Mesenchymal stem cell (in vitro differentiated cells and primary cell): ENCODE measurements at regions not wholly inside any gene's neighbourhood (a gene's known extent, or its start where the extent isn't known, plus 50 kb on each side); places are given as distances from the start of the nearest gene placed in this dataset.

ENCODE experiments used
- DNase-seq: peaks from one replicate; pipeline ENCODE4 v3.0.0-alpha.2; 2013
- H2AFZ ChIP-seq: one replicate; pipeline ENCODE4 v1.6.1; 2013; ENCODE audit warnings: low read depth, mild to moderate bottlenecking, control low read depth, inconsistent platforms, low read length, moderate library complexity
- H2AK5ac ChIP-seq: 2 replicates; pipeline ENCODE4 v1.6.1; 2013; ENCODE audit warnings: low read length, moderate library complexity, mild to moderate bottlenecking, inconsistent platforms; ENCODE audit not compliant: severe bottlenecking
- H2BK120ac ChIP-seq: one replicate; pipeline ENCODE4 v1.6.1; 2013; ENCODE audit warnings: low read depth, mild to moderate bottlenecking, inconsistent platforms, low read length, moderate library complexity
- H2BK12ac ChIP-seq, 2 experiments: one replicate each; pipeline ENCODE4 v1.6.1; 2013; ENCODE audit warnings: inconsistent platforms in 2 of 2, low read length in 2 of 2, mild to moderate bottlenecking in 2 of 2, moderate library complexity in 2 of 2, control low read depth in 1 of 2
- H2BK15ac ChIP-seq: one replicate; pipeline ENCODE4 v1.6.1; 2013; ENCODE audit warnings: mild to moderate bottlenecking, low read depth, inconsistent platforms; ENCODE audit not compliant: poor library complexity, severe bottlenecking
- H2BK5ac ChIP-seq: 2 replicates; pipeline ENCODE4 v1.6.1; 2013; ENCODE audit warnings: low read depth, mild to moderate bottlenecking, low read length, control low read depth, inconsistent platforms; ENCODE audit not compliant: poor library complexity, severe bottlenecking
- H3K14ac ChIP-seq, 2 experiments: one replicate each; pipeline ENCODE4 v1.6.1; 2013; ENCODE audit warnings: inconsistent platforms in 2 of 2, low read length in 2 of 2, control low read depth in 1 of 2, mild to moderate bottlenecking in 1 of 2, moderate library complexity in 1 of 2
- H3K18ac ChIP-seq, 2 experiments: one replicate each; pipeline ENCODE4 v1.6.1; 2013; ENCODE audit warnings: inconsistent platforms in 2 of 2, low read length in 2 of 2, control low read depth in 1 of 2, low read depth in 1 of 2, mild to moderate bottlenecking in 1 of 2
- H3K23ac ChIP-seq, 2 experiments: one replicate each; pipeline ENCODE4 v1.6.1; 2013; ENCODE audit warnings: inconsistent platforms in 2 of 2, low read length in 2 of 2, mild to moderate bottlenecking in 2 of 2, moderate library complexity in 2 of 2, control low read depth in 1 of 2
- H3K27ac ChIP-seq: 2 replicates; pipeline ENCODE4 v1.5.1; 2013; ENCODE audit warnings: mild to moderate bottlenecking, moderate library complexity, low read length, control low read depth, inconsistent platforms; ENCODE audit not compliant: poor library complexity, severe bottlenecking
- H3K27me3 ChIP-seq, 2 experiments: 2 replicates each; pipeline versions ENCODE4 v1.6.1 to v1.7.0; 2013; ENCODE audit warnings: low read length in 2 of 2, mild to moderate bottlenecking in 2 of 2, moderate library complexity in 2 of 2, control low read depth in 1 of 2, inconsistent platforms in 1 of 2; ENCODE audit not compliant: control insufficient read depth in 1 of 2, insufficient read depth in 1 of 2
- H3K36me3 ChIP-seq, 2 experiments: 2 replicates each; pipeline versions ENCODE4 v1.6.1 to v1.7.0; 2013; ENCODE audit warnings: low read length in 2 of 2, control low read depth in 1 of 2, inconsistent platforms in 1 of 2, low read depth in 1 of 2, mild to moderate bottlenecking in 1 of 2; ENCODE audit not compliant: insufficient read depth in 2 of 2, control insufficient read depth in 1 of 2
- H3K4ac ChIP-seq, 2 experiments: one replicate each; pipeline ENCODE4 v1.6.1; 2013; ENCODE audit warnings: inconsistent platforms in 2 of 2, low read length in 2 of 2, mild to moderate bottlenecking in 2 of 2, moderate library complexity in 2 of 2, control low read depth in 1 of 2, low read depth in 1 of 2
- H3K4me1 ChIP-seq: 2 replicates; pipeline ENCODE4 v1.6.1; 2013; ENCODE audit warnings: low read depth, low read length, control low read depth; ENCODE audit not compliant: control insufficient read depth, insufficient read depth
- H3K4me2 ChIP-seq: 2 replicates; pipeline ENCODE4 v1.6.1; 2013; ENCODE audit warnings: low read length, mild to moderate bottlenecking, inconsistent platforms; ENCODE audit not compliant: poor library complexity, severe bottlenecking
- H3K4me3 ChIP-seq, 2 experiments: 2 replicates each; pipeline versions ENCODE4 v1.5.1 to v1.7.0; 2013; ENCODE audit warnings: low read length in 2 of 2, mild to moderate bottlenecking in 2 of 2, control low read depth in 1 of 2, low read depth in 1 of 2; ENCODE audit not compliant: insufficient read depth in 1 of 2
- H3K79me1 ChIP-seq: replicated peaks from 2 replicates; pipeline ENCODE4 v1.6.1; 2013; ENCODE audit warnings: mild to moderate bottlenecking, control low read depth, low read length, inconsistent platforms; ENCODE audit not compliant: poor library complexity, severe bottlenecking
- H3K9ac ChIP-seq: 2 replicates; pipeline ENCODE4 v1.7.0; 2013; ENCODE audit warnings: mild to moderate bottlenecking, low read length, moderate library complexity
- H3K9me3 ChIP-seq: 2 replicates; pipeline ENCODE4 v1.7.0; 2013; ENCODE audit warnings: mild to moderate bottlenecking, low read length; ENCODE audit not compliant: control insufficient read depth
- H4K8ac ChIP-seq: one replicate; pipeline ENCODE4 v1.6.1; 2013; ENCODE audit warnings: inconsistent platforms, mild to moderate bottlenecking, low read length, moderate library complexity
- H4K91ac ChIP-seq: one replicate; pipeline ENCODE4 v1.6.1; 2013; ENCODE audit warnings: mild to moderate bottlenecking, low read length, inconsistent platforms
- WGBS: methylation state at CpG from one replicate; pipeline ENCODE4 v1.1.7; 2013; ENCODE audit warnings: mixed read lengths; 5-methylcytosine and 5-hydroxymethylcytosine counted together

DNA sequence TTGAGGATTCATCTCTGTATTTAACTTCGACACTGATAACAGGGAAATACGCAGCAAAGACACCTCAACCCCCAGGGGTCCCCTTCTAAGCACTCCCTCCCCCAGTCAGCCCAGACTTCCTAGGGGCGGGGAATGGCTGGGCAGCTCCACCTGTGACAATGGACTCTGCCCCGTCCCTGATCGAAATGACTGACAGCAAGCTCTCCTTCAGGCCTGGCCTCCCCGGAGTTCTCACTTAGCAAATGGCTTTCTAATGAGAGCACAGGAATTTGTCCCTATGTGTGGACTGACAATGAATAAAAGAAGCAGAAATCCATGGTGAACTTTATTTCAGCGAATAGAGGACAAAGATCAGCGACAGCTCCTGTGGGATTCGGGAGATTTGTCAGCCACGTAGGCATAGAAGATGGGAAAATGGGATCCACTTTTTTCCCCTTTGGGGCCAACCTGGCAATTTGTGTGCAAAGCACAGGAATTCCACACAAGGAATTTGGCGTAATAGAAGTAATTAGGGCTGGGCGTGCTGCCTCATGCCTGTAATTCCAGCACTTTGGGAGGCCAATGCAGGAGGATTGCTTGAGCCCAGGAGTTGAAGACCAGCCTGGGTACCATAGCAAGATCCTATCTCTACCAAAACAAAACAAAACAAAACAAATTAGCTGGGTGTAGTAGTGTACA is 63.8 kb downstream of the TNFAIP2 start:
- H3K18ac ChIP-seq = no peak overlapping the region
- H3K4me1 ChIP-seq = peaks cover 8% of the 10 kb centered on the region
- H3K9ac ChIP-seq = no peak overlapping the region
- H3K79me1 ChIP-seq = no peaks in the 10 kb centered on the region
- H3K36me3 ChIP-seq = no peaks in the 10 kb centered on the region
- no peak overlapping the region for H2BK5ac ChIP-seq
- no peak overlapping the region for H2AFZ ChIP-seq
- H3K4me3 ChIP-seq = no peak overlapping the region
- no peak overlapping the region for H3K23ac ChIP-seq
- no peak overlapping the region for H2BK120ac ChIP-seq
- no peak overlapping the region for H2AK5ac ChIP-seq
- H3K9me3 ChIP-seq = no peaks in the 10 kb centered on the region
- DNase-seq = no peak
- no peak overlapping the region for H2BK15ac ChIP-seq
- no peak overlapping the region for H4K91ac ChIP-seq
- 44% methylated on average over 12 of the region's 12 CpGs for WGBS
- no peak overlapping the region for H2BK12ac ChIP-seq
- peaks cover 5 to 52% of the 10 kb centered on the region in 2 experiments for H3K27me3 ChIP-seq
- H3K4me2 ChIP-seq = no peak overlapping the region
- no peak overlapping the region for H3K14ac ChIP-seq
- no peak overlapping the region for H4K8ac ChIP-seq
- no peak overlapping the region for H3K4ac ChIP-seq
- H3K27ac ChIP-seq = no peak overlapping the region

- H2AFZ ChIP-seq = no peak overlapping the region
- no peaks in the 10 kb centered on the region for H3K9me3 ChIP-seq
- H3K4me3 ChIP-seq = no peak overlapping the region
- H3K23ac ChIP-seq = no peak overlapping the region
- no peak overlapping the region for H4K91ac ChIP-seq
- no peak overlapping the region for H3K4ac ChIP-seq
- H2BK12ac ChIP-seq = no peak overlapping the region
- H3K4me2 ChIP-seq = no peak overlapping the region
- no peak overlapping the region for H3K18ac ChIP-seq
- no peak overlapping the region for H4K8ac ChIP-seq
- no peak overlapping the region for H2BK5ac ChIP-seq
- no peak overlapping the region for H2BK120ac ChIP-seq
- H3K27me3 ChIP-seq = peaks cover 5 to 56% of the 10 kb centered on the region in 2 experiments
- no peak for DNase-seq
- H2AK5ac ChIP-seq = peak overlapping the region; percentile 21
- peak overlapping the region in 1 of 2 experiments; percentile 41 for H3K14ac ChIP-seq
- no peak overlapping the region for H3K9ac ChIP-seq
- H3K36me3 ChIP-seq = no peaks in the 10 kb centered on the region
- H3K79me1 ChIP-seq = no peaks in the 10 kb centered on the region
- H3K27ac ChIP-seq = no peak overlapping the region
- H3K4me1 ChIP-seq = peaks cover 8% of the 10 kb centered on the region
- no peak overlapping the region for H2BK15ac ChIP-seq
- 79% methylated on average over 2 of the region's 4 CpGs for WGBS
Observed at GRCh38 chr14:103187911-103188310, 64.7 kb downstream of the TNFAIP2 start.

GRCh38 chr14:103188810-103189480 is 65.7 kb downstream of the TNFAIP2 start:
- H3K23ac ChIP-seq = no peak overlapping the region
- no peak overlapping the region for H2BK12ac ChIP-seq
- H4K91ac ChIP-seq = no peak overlapping the region
- no peaks in the 10 kb centered on the region for H3K9me3 ChIP-seq
- no peak overlapping the region for H2BK5ac ChIP-seq
- peak overlapping the region; percentile 42 to 70 for H3K4me3 ChIP-seq
- peaks cover 5 to 56% of the 10 kb centered on the region in 2 experiments for H3K27me3 ChIP-seq
- DNase-seq = peak; percentile 17
- H3K4me1 ChIP-seq = peaks cover 8% of the 10 kb centered on the region
- peak overlapping the region in 1 of 2 experiments; percentile 64 for H3K18ac ChIP-seq
- peak overlapping the region; percentile 39 for H2BK120ac ChIP-seq
- H3K79me1 ChIP-seq = no peaks in the 10 kb centered on the region
- H2AFZ ChIP-seq = peak overlapping the region; percentile 72
- H2AK5ac ChIP-seq = no peak overlapping the region
- H3K36me3 ChIP-seq = no peaks in the 10 kb centered on the region
- no peak overlapping the region for H4K8ac ChIP-seq
- no peak overlapping the region for H3K27ac ChIP-seq
- H3K14ac ChIP-seq = peak overlapping the region in 1 of 2 experiments; percentile 80
- H3K4ac ChIP-seq = peak overlapping the region in 1 of 2 experiments; percentile 30
- peak overlapping the region; percentile 71 for H3K4me2 ChIP-seq
- H3K9ac ChIP-seq = peak overlapping the region; percentile 72
- WGBS = 8% methylated on average over 53 of the region's 67 CpGs
- H2BK15ac ChIP-seq = peak overlapping the region; percentile 78
